ENCODE measurements at regions not wholly inside any gene's neighbourhood (a gene's known extent, or its start where the extent isn't known, plus 50 kb on each side); places are given as distances from the start of the nearest gene placed in this dataset.

GRCh38 chr13:84352946-84353345, 470.7 kb upstream of the SLITRK1 start:
- intact Hi-C loops (cut with micrococcal nuclease; ENCODE audit: unreplicated experiment) = no loop called here
- POLR2A ChIA-PET (ENCODE audit: unreplicated experiment) = no interaction called here

GRCh38 chr13:84339456-84339855, 457.2 kb upstream of the SLITRK1 start:
- intact Hi-C loops (cut with micrococcal nuclease; ENCODE audit: unreplicated experiment) = no loop called here
- CTCF ChIA-PET = no interaction called here
- no peak overlapping the region for H3K4me3 ChIP-seq
- H3K9me2 ChIP-seq (ENCODE audit: insufficient read depth) = no peaks in the 10 kb centered on the region
- no peak for TF ChIP-seq EZH2 (IDR thresholded peaks at IDR 0.05; ENCODE audit: low read depth)
- TF ChIP-seq, protein P1, sequence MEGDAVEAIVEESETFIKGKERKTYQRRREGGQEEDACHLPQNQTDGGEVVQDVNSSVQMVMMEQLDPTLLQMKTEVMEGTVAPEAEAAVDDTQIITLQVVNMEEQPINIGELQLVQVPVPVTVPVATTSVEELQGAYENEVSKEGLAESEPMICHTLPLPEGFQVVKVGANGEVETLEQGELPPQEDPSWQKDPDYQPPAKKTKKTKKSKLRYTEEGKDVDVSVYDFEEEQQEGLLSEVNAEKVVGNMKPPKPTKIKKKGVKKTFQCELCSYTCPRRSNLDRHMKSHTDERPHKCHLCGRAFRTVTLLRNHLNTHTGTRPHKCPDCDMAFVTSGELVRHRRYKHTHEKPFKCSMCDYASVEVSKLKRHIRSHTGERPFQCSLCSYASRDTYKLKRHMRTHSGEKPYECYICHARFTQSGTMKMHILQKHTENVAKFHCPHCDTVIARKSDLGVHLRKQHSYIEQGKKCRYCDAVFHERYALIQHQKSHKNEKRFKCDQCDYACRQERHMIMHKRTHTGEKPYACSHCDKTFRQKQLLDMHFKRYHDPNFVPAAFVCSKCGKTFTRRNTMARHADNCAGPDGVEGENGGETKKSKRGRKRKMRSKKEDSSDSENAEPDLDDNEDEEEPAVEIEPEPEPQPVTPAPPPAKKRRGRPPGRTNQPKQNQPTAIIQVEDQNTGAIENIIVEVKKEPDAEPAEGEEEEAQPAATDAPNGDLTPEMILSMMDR (conservative IDR thresholded peaks at IDR 0.05) = no peak
- H3F3A ChIP-seq (ENCODE audit: insufficient read depth, low read depth) = no peaks in the 10 kb centered on the region
- BruUV-seq (replicated peaks) = no TSS peak
- H3K79me2 ChIP-seq (ENCODE audit: low read depth) = no peaks in the 10 kb centered on the region
- no peak overlapping the region for H2AFZ ChIP-seq
- H3K27me3 ChIP-seq (ENCODE audit: insufficient read depth, low read depth) = no peaks in the 10 kb centered on the region
- no peaks in the 10 kb centered on the region for H4K20me1 ChIP-seq (ENCODE audit: insufficient read depth)
- H3K4me1 ChIP-seq (replicated peaks; ENCODE audit: insufficient read depth) = no peaks in the 10 kb centered on the region
- POLR2A ChIA-PET (ENCODE audit: unreplicated experiment) = no interaction called here
- no peaks in the 10 kb centered on the region for H3K36me3 ChIP-seq (ENCODE audit: low read depth)
- no peak for DNase-seq
- H3K27ac ChIP-seq = no peak overlapping the region
- H3K4me2 ChIP-seq = no peak overlapping the region
- no peaks in the 10 kb centered on the region for H3K9me3 ChIP-seq (ENCODE audit: insufficient read depth, low read depth)

More at GRCh38 chr13:84352946-84353345, 470.7 kb upstream of the SLITRK1 start:
- Histone ChIP-seq H3K79me2 (ENCODE audit: low read depth) (no peaks in the 10 kb centered on the region), H4K20me1 (ENCODE audit: insufficient read depth) (no peaks in the 10 kb centered on the region), H3F3A (ENCODE audit: insufficient read depth, low read depth) (no peaks in the 10 kb centered on the region), H3K4me3 (no peak overlapping the region), H2AFZ (no peak overlapping the region), H3K4me2 (no peak overlapping the region), H3K36me3 (ENCODE audit: low read depth) (no peaks in the 10 kb centered on the region), H3K27ac (no peak overlapping the region), H3K9me3 (ENCODE audit: insufficient read depth, low read depth) (no peaks in the 10 kb centered on the region), H3K27me3 (ENCODE audit: insufficient read depth, low read depth) (no peaks in the 10 kb centered on the region), H3K9me2 (ENCODE audit: insufficient read depth) (no peaks in the 10 kb centered on the region), H3K4me1 (replicated peaks; ENCODE audit: insufficient read depth) (no peaks in the 10 kb centered on the region)
- no TSS peak for BruUV-seq (replicated peaks)
- DNase-seq = no peak
- CTCF ChIA-PET = no interaction called here
- no peak for TF ChIP-seq EZH2 (IDR thresholded peaks at IDR 0.05; ENCODE audit: low read depth)
- TF ChIP-seq, protein P1 (conservative IDR thresholded peaks at IDR 0.05) = no peak

DNA sequence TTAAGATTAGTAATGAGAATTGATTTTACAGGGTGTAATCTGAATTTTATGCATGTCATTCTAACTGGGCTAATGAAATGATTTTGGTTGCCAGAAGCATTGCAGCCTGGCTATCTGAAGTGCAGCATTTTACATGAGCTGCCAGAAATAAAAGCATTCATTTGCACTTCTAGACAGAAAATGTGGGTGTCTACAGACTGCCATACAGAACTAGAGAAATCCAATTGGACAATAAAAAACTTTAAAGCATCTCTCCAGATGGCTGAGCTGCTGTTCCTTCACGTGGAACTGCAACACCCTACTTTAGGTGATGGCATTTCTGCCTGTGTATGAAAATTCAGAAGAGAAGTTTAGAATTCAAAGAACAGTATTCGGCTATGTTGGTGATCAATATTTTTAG, 450.1 kb upstream of the SLITRK1 start:
- Histone ChIP-seq H3K36me3 (ENCODE audit: low read depth) (no peaks in the 10 kb centered on the region), H3K79me2 (ENCODE audit: low read depth) (no peaks in the 10 kb centered on the region), H3K4me3 (no peak overlapping the region), H3K4me2 (no peak overlapping the region), H3K27me3 (ENCODE audit: insufficient read depth, low read depth) (no peaks in the 10 kb centered on the region), H2AFZ (no peak overlapping the region), H3F3A (ENCODE audit: insufficient read depth, low read depth) (no peaks in the 10 kb centered on the region), H3K4me1 (replicated peaks; ENCODE audit: insufficient read depth) (no peaks in the 10 kb centered on the region), H4K20me1 (ENCODE audit: insufficient read depth) (no peaks in the 10 kb centered on the region), H3K9me3 (ENCODE audit: insufficient read depth, low read depth) (no peaks in the 10 kb centered on the region), H3K9me2 (ENCODE audit: insufficient read depth) (no peaks in the 10 kb centered on the region; the same call in 1 of the 2 replicates), H3K27ac (no peak overlapping the region)
- ChIA-PET POLR2A (ENCODE audit: unreplicated experiment) (no interaction called here), CTCF (no interaction called here)
- no TSS peak for BruUV-seq (replicated peaks)
- no peak for DNase-seq
- intact Hi-C loops (cut with micrococcal nuclease; ENCODE audit: unreplicated experiment) = no loop called here
- TF ChIP-seq EZH2 (IDR thresholded peaks at IDR 0.05; ENCODE audit: low read depth) = no peak
- TF ChIP-seq, protein P1 (conservative IDR thresholded peaks at IDR 0.05) = no peak

Data from PC-9 (cell line).